ENCODE measurements at regions not wholly inside any gene's neighbourhood (a gene's known extent, or its start where the extent isn't known, plus 50 kb on each side); places are given as distances from the start of the nearest gene placed in this dataset.

GRCh38 chr10:37572206-37572605, 285.2 kb downstream of the ZNF248 start:
- no peak for TF ChIP-seq CTCF (IDR thresholded peaks at IDR 0.05; ENCODE audit: low read depth, low read length)
- TF ChIP-seq EZH2phosphoT487 (IDR thresholded peaks at IDR 0.05; ENCODE audit: low read depth), result no peak

Data from OCI-LY3 (cell line).